Peyer's patch (tissue), 4 donors: ENCODE measurements at regions not wholly inside any gene's neighbourhood (a gene's known extent, or its start where the extent isn't known, plus 50 kb on each side); places are given as distances from the start of the nearest gene placed in this dataset.

Source experiments
- DNase-seq, 3 donors: peaks; one replicate each; pipeline ENCODE4 v3.0.0-alpha.2; 2017 to 2019
- H3K27ac ChIP-seq, 4 donors: fragments of 200-600 bp; sonication (generic); one replicate each; pipeline ENCODE4 v1.5.1; 2016 to 2019
- H3K27me3 ChIP-seq, 2 donors: fragments of 200-600 bp; sonication (generic); one replicate each; pipeline ENCODE4 v1.5.1; 2019
- H3K36me3 ChIP-seq, 3 donors: fragments of 200-600 bp; sonication (generic); one replicate each; pipeline ENCODE4 v1.5.1; 2016 to 2019
- H3K4me1 ChIP-seq, 4 donors: fragments of 200-600 bp; sonication (generic); one replicate each; pipeline ENCODE4 v1.5.1; 2016 to 2019
- H3K4me3 ChIP-seq, 4 donors: fragments of 200-600 bp; sonication (generic); 1 replicate in 3 of 4; 2 replicates in 1 of 4; pipeline ENCODE4 v1.5.1; 2016 to 2019; ENCODE audit warnings: mild to moderate bottlenecking in 1 of 4
- H3K9me3 ChIP-seq, 4 donors: fragments of 200-600 bp; sonication (generic); one replicate each; pipeline ENCODE4 v1.5.1; 2016 to 2019; ENCODE audit warnings: mild to moderate bottlenecking in 1 of 4
- CTCF ChIP-seq, 6 experiments: fragments of 450-650 bp in 4 of 6; fragments of 200-600 bp in 2 of 6; sonication (generic) in 1 of 6; IDR thresholded peaks; one replicate each; pipeline ENCODE4 v1.5.1; 2017 to 2019; ENCODE audit warnings: antibody characterized with exemption in 6 of 6, mild to moderate bottlenecking in 3 of 6, moderate library complexity in 1 of 6
- POLR2A ChIP-seq, 2 donors: fragments of 450-650 bp; IDR thresholded peaks; one replicate each; pipeline ENCODE4 v1.5.1; 2017; ENCODE audit warnings: antibody characterized with exemption in 2 of 2, mild to moderate bottlenecking in 2 of 2, moderate library complexity in 2 of 2

- DNase-seq = no peak
- no peak overlapping the region for H3K27ac ChIP-seq
- H3K4me1 ChIP-seq = no peaks in the 10 kb centered on the region
- no peak overlapping the region for H3K4me3 ChIP-seq
- H3K9me3 ChIP-seq = no peaks in the 10 kb centered on the region
- no peaks in the 10 kb centered on the region for H3K36me3 ChIP-seq
- H3K27me3 ChIP-seq = no peaks in the 10 kb centered on the region
- TF ChIP-seq POLR2A (IDR thresholded peaks at IDR 0.05) (no peak), CTCF (IDR thresholded peaks at IDR 0.05) (no peak)
Measured at GRCh38 chr16:59242556-59242955, 508.4 kb upstream of the GOT2 start.

GRCh38 chr16:59238246-59238645 is 504.1 kb upstream of the GOT2 start:
- Histone ChIP-seq H3K27me3 (no peaks in the 10 kb centered on the region), H3K9me3 (no peaks in the 10 kb centered on the region), H3K4me1 (no peaks in the 10 kb centered on the region), H3K27ac (no peak overlapping the region), H3K36me3 (no peaks in the 10 kb centered on the region), H3K4me3 (no peak overlapping the region)
- TF ChIP-seq CTCF (IDR thresholded peaks at IDR 0.05) = no peak
- TF ChIP-seq POLR2A (IDR thresholded peaks at IDR 0.05) = no peak
- DNase-seq = no peak

DNA sequence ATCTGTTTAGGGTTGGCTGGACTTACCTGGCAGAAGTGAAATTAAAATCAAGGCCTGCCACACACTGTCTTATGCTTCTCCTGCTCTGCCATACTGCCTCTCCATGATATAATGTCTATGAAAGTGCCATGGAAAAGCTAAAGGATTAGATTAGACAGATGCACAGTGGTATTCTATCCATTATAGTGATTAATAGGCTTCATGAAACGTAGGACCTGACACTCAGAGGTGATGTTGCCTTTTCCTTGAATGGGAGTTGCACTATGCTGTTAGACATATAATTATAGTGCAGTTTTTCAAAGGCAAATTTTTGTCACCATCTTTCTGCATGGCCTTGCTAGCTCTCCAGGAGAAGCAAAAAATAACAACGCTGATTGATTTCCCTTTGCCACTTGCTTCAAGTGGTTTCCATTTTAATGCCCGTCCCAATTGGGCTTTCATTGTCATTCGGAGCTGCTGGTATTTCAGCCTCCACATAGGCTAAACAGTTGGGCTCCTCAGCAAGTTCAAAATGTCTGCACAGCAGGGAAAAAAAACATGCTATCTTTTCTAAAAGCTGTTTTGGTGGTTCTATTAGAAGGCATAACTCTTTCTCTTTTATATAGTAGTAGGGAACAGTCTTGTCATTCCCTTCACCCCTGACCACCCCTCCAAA is 502.8 kb upstream of the GOT2 start:
- no peaks in the 10 kb centered on the region for H3K9me3 ChIP-seq
- DNase-seq = no peak
- H3K4me3 ChIP-seq = no peak overlapping the region
- H3K27ac ChIP-seq = no peak overlapping the region
- H3K4me1 ChIP-seq = no peaks in the 10 kb centered on the region
- no peaks in the 10 kb centered on the region for H3K27me3 ChIP-seq
- TF ChIP-seq CTCF (IDR thresholded peaks at IDR 0.05) = no peak
- TF ChIP-seq POLR2A (IDR thresholded peaks at IDR 0.05) = no peak
- no peaks in the 10 kb centered on the region for H3K36me3 ChIP-seq

- Histone ChIP-seq H3K27ac (no peak overlapping the region), H3K4me1 (no peaks in the 10 kb centered on the region), H3K27me3 (no peaks in the 10 kb centered on the region), H3K4me3 (no peak overlapping the region), H3K36me3 (no peaks in the 10 kb centered on the region), H3K9me3 (peaks cover 0 to 2% (median 0%) of the 10 kb centered on the region in 4 donors)
- no peak for DNase-seq
- no peak for TF ChIP-seq POLR2A (IDR thresholded peaks at IDR 0.05)
- TF ChIP-seq CTCF (IDR thresholded peaks at IDR 0.05) = no peak
Measured at GRCh38 chr16:59224401-59224800, 490.3 kb upstream of the GOT2 start.

DNA sequence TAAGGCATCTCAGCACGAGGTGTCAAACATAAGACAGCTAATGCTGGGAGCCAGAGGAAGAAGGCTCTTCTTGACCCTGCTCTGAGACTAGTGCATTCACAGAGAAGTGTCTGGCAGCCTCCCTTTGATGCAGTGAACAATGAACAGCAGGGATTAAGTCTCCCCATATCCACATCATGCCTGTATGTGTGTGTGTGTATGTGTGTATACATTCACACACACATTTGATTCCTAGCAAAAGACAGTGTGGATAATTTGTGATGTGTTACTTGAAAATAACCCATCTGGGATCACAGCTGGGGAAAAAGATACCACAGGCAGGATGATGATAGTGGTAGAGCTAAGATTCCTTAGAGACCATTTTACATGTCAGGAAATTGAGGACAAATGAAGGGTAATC is 485.9 kb upstream of the GOT2 start:
- DNase-seq = no peak
- H3K4me3 ChIP-seq = no peak overlapping the region
- no peaks in the 10 kb centered on the region for H3K27me3 ChIP-seq
- TF ChIP-seq POLR2A (IDR thresholded peaks at IDR 0.05) = no peak
- TF ChIP-seq CTCF (IDR thresholded peaks at IDR 0.05) = no peak
- no peaks in the 10 kb centered on the region for H3K36me3 ChIP-seq
- peaks cover 0 to 1% (median 0%) of the 10 kb centered on the region in 4 donors for H3K9me3 ChIP-seq
- H3K27ac ChIP-seq = no peak overlapping the region
- H3K4me1 ChIP-seq = no peaks in the 10 kb centered on the region

DNA sequence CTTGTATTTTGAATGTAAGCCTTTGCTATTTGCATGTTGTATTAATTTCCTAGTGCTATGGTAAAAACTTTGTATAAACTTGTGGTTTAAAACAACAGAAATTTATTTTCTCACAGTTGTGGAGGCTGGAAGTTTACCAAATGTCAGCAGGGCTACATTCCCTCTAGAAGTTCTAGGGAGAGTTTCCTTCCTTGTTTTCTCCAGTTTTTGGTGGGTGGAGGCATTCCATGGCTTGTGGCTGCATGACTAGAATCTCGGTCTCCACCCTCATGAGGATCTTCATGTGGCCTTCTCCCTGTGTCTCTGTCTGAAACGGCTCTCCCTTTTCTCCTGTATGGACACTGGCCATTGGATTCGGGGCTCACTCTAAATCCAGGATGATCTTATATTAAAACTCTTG is 482.2 kb upstream of the GOT2 start:
- no peak overlapping the region for H3K27ac ChIP-seq
- TF ChIP-seq CTCF (IDR thresholded peaks at IDR 0.05) (no peak), POLR2A (IDR thresholded peaks at IDR 0.05) (no peak)
- no peak overlapping the region for H3K4me3 ChIP-seq
- no peaks in the 10 kb centered on the region for H3K9me3 ChIP-seq
- no peaks in the 10 kb centered on the region for H3K36me3 ChIP-seq
- no peak for DNase-seq
- no peaks in the 10 kb centered on the region for H3K27me3 ChIP-seq
- no peaks in the 10 kb centered on the region for H3K4me1 ChIP-seq
